Neural progenitor cell (in vitro differentiated cells): ENCODE measurements at regions not wholly inside any gene's neighbourhood (a gene's known extent, or its start where the extent isn't known, plus 50 kb on each side); places are given as distances from the start of the nearest gene placed in this dataset.
A peak's percentile ranks its signal among the peaks of the same experiment; 100 is the strongest.

Experiments
- DNase-seq: peaks from one replicate; pipeline ENCODE4 v3.0.0-alpha.2; 2016; ENCODE audit warnings: low spot score
- H2AFZ ChIP-seq: fragments of 200-600 bp; sonication (generic); replicated peaks from 2 replicates; pipeline ENCODE4 v1.6.1; 2016; ENCODE audit warnings: antibody characterized with exemption
- H3F3A ChIP-seq: fragments of 200-600 bp; sonication (generic); 2 replicates; pipeline ENCODE4 v1.6.1; 2016; ENCODE audit warnings: antibody characterized with exemption, low read depth
- H3K27ac ChIP-seq: fragments of 200-600 bp; sonication (generic); 2 replicates; pipeline ENCODE4 v1.5.1; 2016; ENCODE audit warnings: mild to moderate bottlenecking
- H3K27me3 ChIP-seq: fragments of 200-600 bp; sonication (generic); 2 replicates; pipeline ENCODE4 v1.6.1; 2016; ENCODE audit warnings: mild to moderate bottlenecking, moderate library complexity
- H3K36me3 ChIP-seq: fragments of 200-600 bp; sonication (generic); 2 replicates; pipeline ENCODE4 v1.5.1; 2016
- H3K4me1 ChIP-seq: fragments of 200-600 bp; sonication (generic); 2 replicates; pipeline ENCODE4 v1.6.1; 2016; ENCODE audit warnings: mixed run types
- H3K4me2 ChIP-seq: fragments of 200-600 bp; sonication (generic); 2 replicates; pipeline ENCODE4 v1.6.1; 2016
- H3K4me3 ChIP-seq: fragments of 200-600 bp; sonication (generic); 2 replicates; pipeline ENCODE4 v1.5.1; 2016
- H3K79me2 ChIP-seq: fragments of 200-600 bp; sonication (generic); 2 replicates; pipeline ENCODE4 v1.6.1; 2016; ENCODE audit warnings: low read depth
- H3K9ac ChIP-seq: fragments of 200-600 bp; sonication (generic); 2 replicates; pipeline ENCODE4 v1.6.1; 2016
- H3K9me3 ChIP-seq: fragments of 200-600 bp; sonication (generic); 2 replicates; pipeline ENCODE4 v1.5.1; 2016; ENCODE audit warnings: low read depth
- H4K20me1 ChIP-seq: fragments of 200-600 bp; sonication (generic); 2 replicates; pipeline ENCODE4 v1.6.1; 2016; ENCODE audit warnings: low read depth
- H3K27ac Mint-ChIP-seq: 3 replicates; pipeline ENCODE4 v1.8.0; 2021; ENCODE audit warnings: mixed read lengths
- H3K27me3 Mint-ChIP-seq: 2 replicates; pipeline ENCODE4 v1.8.0; 2022; ENCODE audit warnings: low read depth, mild to moderate bottlenecking, inconsistent platforms, moderate library complexity, mixed read lengths; ENCODE audit not compliant: insufficient read depth
- H3K36me3 Mint-ChIP-seq: 3 replicates; pipeline ENCODE4 v1.8.0; 2021; ENCODE audit warnings: mixed read lengths
- H3K4me1 Mint-ChIP-seq: 3 replicates; pipeline ENCODE4 v1.8.0; 2021; ENCODE audit warnings: mixed read lengths
- H3K4me3 Mint-ChIP-seq: 3 replicates; pipeline ENCODE4 v1.8.0; 2021; ENCODE audit warnings: mild to moderate bottlenecking, moderate library complexity, mixed read lengths
- H3K9me3 Mint-ChIP-seq: 3 replicates; pipeline ENCODE4 v1.8.0; 2020; ENCODE audit warnings: mixed read lengths
- CTCF ChIP-seq: fragments of 200-600 bp; sonication (generic); IDR thresholded peaks from 2 replicates; pipeline ENCODE4 v1.5.1; 2017; ENCODE audit warnings: antibody characterized with exemption, mild to moderate bottlenecking
- EZH2 ChIP-seq: fragments of 200-600 bp; sonication (generic); IDR thresholded peaks from 2 replicates; pipeline ENCODE4 v1.6.1; 2017; ENCODE audit warnings: antibody characterized with exemption, mild to moderate bottlenecking, moderate library complexity
- EZH2phosphoT487 ChIP-seq: fragments of 200-600 bp; sonication (generic); IDR thresholded peaks from 2 replicates; pipeline ENCODE4 v1.6.1; 2017; ENCODE audit warnings: antibody characterized with exemption

GRCh38 chr15:69530991-69531664, 78.5 kb downstream of the RPLP1 start:
- TF ChIP-seq CTCF (no peak), EZH2 (no peak), EZH2phosphoT487 (no peak)
- Histone ChIP-seq H2AFZ (no peak overlapping the region), H3K79me2 (no peaks in the 10 kb centered on the region), H3K4me2 (peak overlapping the region; percentile 57), H4K20me1 (no peaks in the 10 kb centered on the region), H3K4me1 (peaks cover 72% of the 10 kb centered on the region), H3K9me3 (no peaks in the 10 kb centered on the region), H3K4me3 (no peak overlapping the region), H3K27me3 (no peaks in the 10 kb centered on the region), H3K36me3 (no peaks in the 10 kb centered on the region), H3F3A (peaks cover 73% of the 10 kb centered on the region), H3K27ac (peak overlapping the region; percentile 79), H3K9ac (no peak overlapping the region)
- Mint-ChIP-seq H3K27ac (no peak overlapping the region), H3K9me3 (no peaks in the 10 kb centered on the region), H3K4me3 (peak overlapping the region; percentile 46), H3K4me1 (peaks cover 58% of the 10 kb centered on the region), H3K27me3 (peaks cover 36% of the 10 kb centered on the region), H3K36me3 (no peaks in the 10 kb centered on the region)
- DNase-seq: peak; percentile 73

- Mint-ChIP-seq H3K4me1 (peaks cover 55% of the 10 kb centered on the region), H3K4me3 (peak overlapping the region; percentile 46), H3K27ac (no peak overlapping the region), H3K36me3 (no peaks in the 10 kb centered on the region), H3K9me3 (no peaks in the 10 kb centered on the region), H3K27me3 (peaks cover 31% of the 10 kb centered on the region)
- H2AFZ ChIP-seq: no peak overlapping the region
- no peak overlapping the region for H3K4me3 ChIP-seq
- no peaks in the 10 kb centered on the region for H3K9me3 ChIP-seq
- H3K27me3 ChIP-seq: no peaks in the 10 kb centered on the region
- H3K79me2 ChIP-seq: no peaks in the 10 kb centered on the region
- H3K36me3 ChIP-seq: no peaks in the 10 kb centered on the region
- H3K4me1 ChIP-seq: peaks cover 69% of the 10 kb centered on the region
- peak overlapping the region; percentile 79 for H3K27ac ChIP-seq
- TF ChIP-seq EZH2phosphoT487: no peak
- no peak for TF ChIP-seq CTCF
- TF ChIP-seq EZH2: no peak
- DNase-seq: peak; percentile 47
- peaks cover 68% of the 10 kb centered on the region for H3F3A ChIP-seq
- peak overlapping the region; percentile 57 for H3K4me2 ChIP-seq
- H3K9ac ChIP-seq: no peak overlapping the region
- H4K20me1 ChIP-seq: no peaks in the 10 kb centered on the region
Observed at GRCh38 chr15:69531665-69532027, 79.0 kb downstream of the RPLP1 start.

- Mint-ChIP-seq H3K9me3 (no peaks in the 10 kb centered on the region), H3K4me1 (peaks cover 55% of the 10 kb centered on the region), H3K27ac (no peak overlapping the region)
Observed at GRCh38 chr15:69532066-69532465, 79.4 kb downstream of the RPLP1 start.

More at GRCh38 chr15:69532066-69532465, 79.4 kb downstream of the RPLP1 start:
- no peak for DNase-seq
- peaks cover 32% of the 10 kb centered on the region for H3K27me3 Mint-ChIP-seq
- H3K4me2 ChIP-seq: peak overlapping the region; percentile 57
- no peak overlapping the region for H3K4me3 Mint-ChIP-seq
- no peak overlapping the region for H3K9ac ChIP-seq
- no peaks in the 10 kb centered on the region for H3K9me3 ChIP-seq
- peaks cover 71% of the 10 kb centered on the region for H3K4me1 ChIP-seq
- H3K36me3 Mint-ChIP-seq: no peaks in the 10 kb centered on the region
- no peaks in the 10 kb centered on the region for H3K79me2 ChIP-seq
- H3F3A ChIP-seq: peaks cover 64% of the 10 kb centered on the region
- no peaks in the 10 kb centered on the region for H3K36me3 ChIP-seq
- H3K27ac ChIP-seq: no peak overlapping the region
- H4K20me1 ChIP-seq: no peaks in the 10 kb centered on the region
- H3K4me3 ChIP-seq: no peak overlapping the region
- no peak overlapping the region for H2AFZ ChIP-seq
- TF ChIP-seq CTCF: no peak
- TF ChIP-seq EZH2: no peak
- no peak for TF ChIP-seq EZH2phosphoT487
- no peaks in the 10 kb centered on the region for H3K27me3 ChIP-seq
